ENCODE measurements at regions not wholly inside any gene's neighbourhood (a gene's known extent, or its start where the extent isn't known, plus 50 kb on each side); places are given as distances from the start of the nearest gene placed in this dataset.
"Not testable (repeated sequence)": the region's sequence is repeated elsewhere in the genome, so short reads cannot be mapped to it uniquely, and the experiment has no call there.

DNA sequence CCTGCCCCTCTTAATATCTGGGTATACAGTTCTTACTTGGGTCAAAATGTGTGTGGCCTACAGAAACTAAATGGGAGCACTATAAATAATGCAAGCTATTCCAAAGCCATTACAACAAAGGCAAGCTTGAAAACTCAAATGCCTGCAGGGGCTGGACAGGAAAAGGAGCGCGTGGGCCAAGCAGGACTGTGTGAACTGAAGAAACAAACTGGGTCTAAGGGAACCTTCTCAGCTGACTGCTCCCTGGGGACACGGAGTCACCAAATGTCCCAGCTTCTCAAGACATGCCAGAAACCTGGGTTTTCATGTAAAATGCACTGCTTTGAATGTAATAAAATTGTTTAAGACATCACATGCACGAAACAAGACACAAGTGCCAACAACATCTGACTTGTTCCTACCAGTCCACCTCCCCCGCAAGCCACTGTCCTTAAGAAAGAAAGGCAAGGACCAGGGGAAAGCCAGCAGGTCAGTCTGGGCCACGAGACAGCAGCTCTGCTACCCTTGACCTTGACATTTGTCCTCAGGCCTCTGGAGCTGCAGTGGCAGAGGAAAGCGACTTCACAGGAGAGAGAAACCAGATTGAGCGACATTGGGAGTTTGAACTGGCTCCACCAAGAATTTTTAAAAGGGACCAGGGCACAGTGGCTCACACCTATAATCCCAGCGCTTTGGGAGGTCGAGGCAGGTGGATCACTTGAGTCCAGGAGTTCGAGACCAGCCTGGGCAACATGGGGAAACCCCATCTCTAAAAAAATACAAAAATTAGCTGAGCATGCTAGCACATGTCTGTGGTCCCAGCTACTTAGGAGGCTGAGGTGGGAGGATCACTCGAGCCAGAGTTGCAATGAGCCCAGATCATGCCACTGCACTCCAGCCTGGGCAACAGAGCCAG is 89.7 kb upstream of the SH3BP4 start:
- DNase-seq: no peak

DNA sequence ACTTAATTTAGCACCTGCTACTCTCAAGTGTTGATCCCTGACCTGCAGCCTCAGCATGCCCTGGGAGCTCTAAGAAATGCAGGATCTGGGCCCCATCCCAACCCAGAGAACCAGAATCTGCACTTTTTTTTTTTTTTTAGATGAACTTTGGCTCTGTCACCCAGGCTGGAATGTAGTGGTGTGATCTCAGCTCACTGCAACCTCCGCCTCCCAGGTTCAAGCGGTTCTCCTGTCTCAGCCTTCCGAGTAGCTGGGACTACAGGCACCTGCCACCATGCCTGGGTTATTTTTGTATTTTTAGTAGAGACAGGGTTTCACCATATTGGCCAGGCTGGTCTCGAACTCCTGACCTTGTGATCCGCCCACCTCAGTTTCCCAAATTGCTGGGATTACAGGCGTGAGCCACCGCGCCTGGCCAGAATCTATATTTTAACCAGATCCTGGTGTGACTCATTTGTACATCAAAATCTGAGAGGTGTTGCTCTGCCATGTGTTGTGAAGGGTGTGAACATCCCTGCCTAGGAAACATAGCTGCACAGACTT is 92.4 kb upstream of the SH3BP4 start:
- DNase-seq: not testable (repeated sequence)

DNA sequence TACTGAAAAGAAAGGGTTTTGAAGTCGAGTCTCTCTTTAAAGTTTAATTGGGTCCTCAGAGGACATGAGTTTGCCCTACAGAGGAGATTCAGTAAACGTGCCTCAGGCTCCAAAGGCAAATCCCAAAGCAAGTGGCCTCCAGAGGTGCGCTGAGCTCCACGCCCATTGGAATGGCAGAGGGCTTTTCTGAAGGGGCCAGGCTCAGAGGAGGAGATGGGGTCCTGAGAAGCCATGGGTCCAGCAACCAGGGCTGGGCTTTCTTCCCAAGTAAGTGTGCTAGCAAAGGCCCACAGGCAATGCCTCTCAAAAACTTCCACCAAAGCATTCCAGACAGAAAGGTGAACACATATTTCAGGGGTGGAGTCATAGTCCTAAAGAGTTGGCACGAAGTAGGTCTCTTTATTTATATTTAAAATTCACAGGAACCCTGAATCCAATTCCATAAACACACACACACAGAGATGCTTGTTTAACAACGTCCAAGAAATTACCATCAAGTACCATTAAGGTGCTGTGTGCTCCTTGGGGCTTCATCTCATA is 93.0 kb upstream of the SH3BP4 start:
- no peak for DNase-seq

DNA sequence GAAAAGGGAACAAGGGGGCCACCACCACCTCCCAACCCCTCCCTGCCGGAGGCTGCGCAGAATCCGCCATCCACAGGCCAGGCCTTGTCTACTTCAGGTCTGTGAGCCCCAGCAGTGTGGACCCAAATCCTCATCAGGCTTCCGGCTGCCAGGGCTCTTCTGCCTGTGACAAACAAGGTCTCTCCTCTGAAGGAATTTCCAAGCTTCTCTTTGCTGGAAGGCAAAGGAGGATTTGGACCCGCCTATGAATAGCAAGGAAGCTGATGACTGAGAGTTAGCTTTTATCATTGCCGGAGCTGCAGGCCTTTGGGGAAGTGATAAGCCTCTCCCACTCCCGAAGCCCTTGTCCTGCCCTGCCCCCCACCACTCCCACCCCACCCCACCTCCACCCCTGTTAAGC is 93.7 kb upstream of the SH3BP4 start:
- DNase-seq: no peak

DNA sequence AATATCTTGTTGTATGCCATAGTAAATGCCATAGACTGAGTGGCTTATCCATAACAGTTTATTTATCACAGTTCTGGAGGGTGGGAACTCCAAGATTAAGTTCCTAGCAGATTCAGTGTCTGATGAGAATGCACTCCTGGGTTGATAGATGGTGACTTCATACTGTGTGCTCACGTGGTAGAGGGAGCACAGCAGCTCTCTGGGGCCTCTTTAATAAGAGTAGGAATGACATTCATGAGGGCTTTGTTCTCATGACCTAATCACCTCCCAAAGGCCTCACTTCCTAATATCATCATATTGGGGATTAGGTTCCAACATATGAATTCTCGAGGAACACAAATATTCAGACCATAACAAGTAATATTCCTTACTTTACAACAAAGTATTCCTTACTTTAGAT is 98.1 kb upstream of the SH3BP4 start:
- DNase-seq: no peak

DNA sequence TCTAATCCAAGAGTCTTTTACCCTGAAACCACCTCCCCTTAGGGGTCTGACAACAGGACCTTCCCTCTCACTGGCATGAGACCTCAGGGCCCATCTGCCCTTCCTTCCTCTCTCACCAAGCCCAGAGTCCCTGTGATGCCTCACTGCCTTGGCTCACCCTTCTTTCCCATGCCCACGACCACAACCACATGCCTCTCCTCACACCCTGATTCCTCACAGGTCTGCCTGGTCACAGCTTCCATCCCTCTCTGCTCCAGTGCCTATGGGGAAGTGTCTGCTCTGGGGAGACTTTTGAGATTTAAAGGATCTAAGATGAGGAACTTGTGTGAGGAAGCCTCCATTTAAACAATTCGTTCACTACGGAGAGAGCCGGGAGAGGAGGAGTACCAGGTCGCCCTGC is 98.9 kb upstream of the SH3BP4 start:
- DNase-seq: no peak

DNA sequence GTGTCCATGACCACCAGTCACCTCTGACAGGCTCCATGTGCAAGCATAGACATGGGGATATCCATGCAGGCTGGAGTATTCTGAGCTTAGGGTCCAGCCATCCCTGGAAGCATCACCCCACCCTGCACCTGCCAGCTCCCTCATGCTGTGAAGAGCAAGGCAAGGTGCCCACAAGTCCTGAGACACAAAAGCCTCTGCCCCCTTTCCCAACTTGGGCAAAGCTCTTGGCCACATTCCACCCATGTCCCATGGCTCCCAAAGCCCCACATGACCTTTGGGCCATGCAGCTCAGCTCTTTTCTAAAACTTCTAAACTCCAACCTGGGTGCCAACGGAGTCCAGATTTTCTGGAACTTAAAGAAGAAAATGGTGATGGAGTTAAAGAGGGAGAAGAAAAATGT is 99.8 kb upstream of the SH3BP4 start:
- DNase-seq: no peak

DNA sequence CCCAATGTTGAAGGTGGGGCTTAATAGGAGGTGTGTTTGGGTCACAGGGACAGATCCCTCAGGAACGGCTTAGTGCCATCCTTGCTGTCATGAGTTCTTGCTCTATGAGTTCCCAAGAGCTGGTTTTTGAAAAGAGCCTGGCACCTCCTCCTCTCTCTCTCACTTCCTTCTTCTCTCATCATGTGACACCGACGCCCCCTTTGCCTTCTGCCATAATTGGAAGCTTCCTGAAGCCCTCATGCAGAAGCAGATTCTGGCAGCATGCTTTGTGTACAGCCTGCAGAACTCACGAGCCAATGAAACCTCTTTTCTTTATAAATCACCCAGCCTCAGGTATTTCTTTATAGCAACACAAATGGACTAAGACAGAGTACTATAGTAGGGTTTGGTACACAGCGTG is 100.4 kb upstream of the SH3BP4 start:
- no peak for DNase-seq

DNA sequence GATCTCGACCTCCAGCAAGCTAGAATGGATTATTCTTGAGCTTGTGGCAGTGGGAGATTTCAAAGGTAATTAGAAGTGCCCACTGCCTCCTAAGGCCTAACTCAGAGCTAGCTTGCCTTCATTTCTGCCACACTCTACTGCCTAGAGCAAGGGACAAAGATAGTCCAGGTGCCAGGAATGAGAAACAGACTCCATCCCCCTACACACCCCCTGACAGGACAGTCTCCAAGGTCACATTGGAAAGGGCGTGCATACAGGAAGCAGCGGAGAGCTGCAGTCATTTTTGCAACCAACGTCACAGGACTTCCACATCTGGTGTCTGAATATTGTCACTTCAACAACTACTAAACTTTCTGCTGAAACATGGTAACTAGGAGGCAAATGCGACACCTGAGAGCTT is 101.0 kb upstream of the SH3BP4 start:
- no peak for DNase-seq

DNA sequence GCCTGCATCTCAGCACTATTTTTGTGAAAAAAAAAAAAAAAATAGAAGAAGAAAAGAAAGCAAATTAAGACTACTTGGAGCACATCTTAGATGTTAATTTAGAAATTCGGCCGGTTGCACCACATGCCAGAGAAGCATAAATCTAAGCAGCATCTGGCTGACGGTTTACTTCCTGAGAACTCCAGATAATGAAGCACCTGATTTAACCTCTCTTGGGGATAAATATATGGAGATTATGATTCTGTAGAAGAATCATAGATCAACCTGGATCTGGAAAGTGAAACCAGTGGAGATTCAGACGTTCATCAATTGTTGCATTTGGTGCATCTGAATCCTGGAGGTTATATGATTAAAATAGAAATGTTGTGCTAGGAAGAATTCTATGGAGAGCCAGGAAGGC is 102.1 kb upstream of the SH3BP4 start:
- DNase-seq: no peak

DNA sequence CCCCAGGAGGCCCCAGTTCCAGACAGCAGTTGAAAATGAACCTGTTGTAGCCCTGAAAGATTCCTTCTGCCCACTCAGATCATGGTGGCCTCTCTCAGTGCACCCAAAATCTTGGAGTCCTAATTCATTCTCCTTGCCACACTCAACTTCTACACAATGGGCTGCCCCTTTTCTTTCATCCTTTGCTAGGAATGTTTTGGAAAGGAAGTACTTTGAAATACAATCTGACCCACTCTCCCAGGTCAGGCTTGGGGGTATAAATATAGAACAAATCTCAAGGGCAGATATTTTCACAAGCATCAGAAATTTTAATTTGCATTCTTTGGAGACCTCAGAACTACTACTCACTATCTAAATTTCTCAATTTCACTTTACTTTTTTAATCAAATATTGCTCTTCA is 103.2 kb upstream of the SH3BP4 start:
- no peak for DNase-seq

DNA sequence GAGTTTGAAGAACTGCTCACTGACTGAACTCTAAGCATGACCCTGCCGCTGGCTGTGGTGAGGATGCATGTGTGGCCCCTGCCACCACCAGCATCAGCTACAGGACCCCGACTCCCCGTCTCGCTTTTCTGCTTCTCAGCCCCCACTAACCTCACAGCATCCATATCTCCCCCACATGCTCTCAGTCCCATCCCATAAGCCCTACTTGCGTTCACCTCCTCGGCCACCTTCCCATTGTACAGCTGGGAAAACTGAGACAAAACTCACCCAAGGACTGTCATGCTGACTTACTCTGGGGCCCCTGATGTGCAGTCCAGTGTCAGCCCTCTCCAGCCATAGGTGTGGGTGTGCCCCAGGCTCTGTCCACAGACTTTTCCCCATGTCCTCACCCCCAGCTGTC is 104.2 kb upstream of the SH3BP4 start:
- DNase-seq: no peak

DNA sequence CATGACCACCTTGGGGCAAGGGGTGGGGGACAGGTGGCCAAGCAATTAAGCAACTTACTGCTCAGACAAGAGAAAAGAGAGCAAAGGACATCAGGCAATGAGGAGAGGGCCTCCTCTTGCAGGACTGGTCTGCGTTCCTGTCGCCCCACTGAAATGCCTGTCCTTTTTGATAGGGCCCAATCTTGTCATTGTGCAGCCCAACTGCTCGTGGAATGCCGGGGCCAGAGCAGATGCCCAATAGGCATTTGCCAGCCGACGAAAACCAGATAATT is 104.5 kb upstream of the SH3BP4 start:
- no peak for DNase-seq

DNA sequence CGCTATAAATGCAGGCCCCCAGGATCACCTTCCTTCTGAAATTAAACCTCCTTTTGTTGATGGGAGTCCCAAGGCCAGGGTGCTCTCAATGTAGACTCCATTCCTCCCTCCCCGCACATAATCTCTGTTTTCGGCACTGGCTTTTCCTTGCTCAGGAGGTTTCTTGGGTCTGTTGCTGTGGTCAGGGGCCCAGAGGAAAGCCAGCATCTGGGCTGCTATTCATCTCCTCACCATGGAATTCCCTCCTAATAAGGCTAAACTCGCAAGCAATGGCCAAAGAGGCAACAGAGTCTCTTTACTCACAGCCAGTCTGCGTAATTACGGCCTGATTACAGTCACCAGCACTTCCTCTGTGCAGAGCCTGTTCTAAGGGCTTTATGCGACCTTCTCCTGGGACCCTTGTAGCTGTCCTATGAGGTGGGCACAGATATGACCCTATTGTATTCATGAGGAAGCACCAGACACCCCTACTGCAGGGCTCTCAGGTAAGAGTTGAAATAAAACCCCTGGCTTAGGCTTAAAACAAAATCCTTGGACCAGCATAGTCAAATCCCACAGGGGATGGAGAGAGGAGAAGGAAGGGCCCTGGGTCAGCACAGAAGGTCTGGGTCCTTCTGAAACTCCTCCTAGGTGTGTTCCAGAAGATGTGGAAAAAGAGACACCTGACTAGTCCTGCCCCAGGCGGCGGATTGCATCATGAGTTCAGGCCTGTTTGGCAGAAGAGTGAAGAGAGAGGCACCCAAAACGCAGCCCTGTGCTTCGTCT is 105.0 kb upstream of the SH3BP4 start:
- DNase-seq: no peak

DNA sequence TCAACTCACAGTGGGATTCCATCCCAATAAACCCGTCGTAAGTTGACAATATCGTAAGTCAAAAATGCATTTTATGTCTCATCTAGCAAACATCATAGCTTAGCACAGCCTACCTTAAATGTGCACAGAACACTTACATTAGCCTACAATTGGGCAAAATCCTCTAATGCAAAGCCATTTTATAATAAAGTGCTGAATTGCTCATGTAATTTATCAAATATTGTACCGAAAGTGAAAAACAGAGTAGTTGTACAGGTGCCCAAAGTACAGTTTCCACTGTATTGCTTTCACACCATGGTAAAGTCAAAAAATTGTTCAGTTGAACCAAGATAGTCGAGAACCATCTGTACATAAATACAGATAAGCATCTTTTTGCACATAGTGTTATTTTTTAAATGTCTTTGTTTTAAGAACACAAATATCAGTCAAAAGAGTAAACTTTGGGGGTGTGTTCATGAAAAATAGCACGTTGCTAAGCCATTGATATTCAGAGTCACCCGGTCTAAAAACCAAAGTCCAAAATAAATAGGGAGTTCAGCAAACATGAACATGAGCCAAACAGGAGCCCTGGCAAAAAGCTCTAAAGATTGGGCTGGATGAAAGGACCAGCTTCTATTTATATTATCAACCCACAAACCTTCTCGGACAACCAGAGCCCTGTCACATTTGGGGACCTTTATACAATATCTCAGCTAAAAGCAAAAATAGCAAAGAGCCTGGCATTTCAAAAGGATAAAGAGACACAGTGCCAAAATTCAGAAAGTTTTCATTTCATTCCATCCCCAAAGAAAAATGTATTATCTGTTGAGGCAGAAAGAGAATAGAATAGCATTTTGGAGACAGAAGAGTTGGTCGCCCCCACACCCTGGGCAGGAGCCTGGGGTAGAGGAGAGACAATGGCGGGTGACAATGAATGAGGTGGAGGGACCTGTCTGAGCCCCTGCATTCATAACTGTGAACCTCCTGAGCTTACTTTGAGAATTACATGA is 105.9 kb upstream of the SH3BP4 start:
- no peak for DNase-seq

DNA sequence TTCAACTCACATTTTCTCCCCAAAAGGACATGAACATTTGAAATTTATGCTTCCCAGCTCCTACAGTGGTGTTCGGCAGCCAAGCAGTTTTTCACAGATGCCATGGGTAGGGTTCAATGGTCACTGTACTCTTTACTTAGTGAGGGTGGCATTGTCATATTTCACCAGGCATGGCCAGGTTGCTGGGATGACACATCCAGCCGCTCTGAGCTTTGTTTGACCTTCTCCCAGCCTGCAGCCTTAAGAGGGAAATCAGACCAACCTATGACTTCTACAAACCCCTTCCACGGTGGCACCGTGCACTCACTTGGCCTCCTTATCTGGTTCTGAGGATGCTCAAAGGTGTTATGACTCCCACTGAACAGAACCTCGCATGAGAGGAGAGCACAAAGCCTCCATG is 108.4 kb upstream of the SH3BP4 start:
- no peak for DNase-seq

DNA sequence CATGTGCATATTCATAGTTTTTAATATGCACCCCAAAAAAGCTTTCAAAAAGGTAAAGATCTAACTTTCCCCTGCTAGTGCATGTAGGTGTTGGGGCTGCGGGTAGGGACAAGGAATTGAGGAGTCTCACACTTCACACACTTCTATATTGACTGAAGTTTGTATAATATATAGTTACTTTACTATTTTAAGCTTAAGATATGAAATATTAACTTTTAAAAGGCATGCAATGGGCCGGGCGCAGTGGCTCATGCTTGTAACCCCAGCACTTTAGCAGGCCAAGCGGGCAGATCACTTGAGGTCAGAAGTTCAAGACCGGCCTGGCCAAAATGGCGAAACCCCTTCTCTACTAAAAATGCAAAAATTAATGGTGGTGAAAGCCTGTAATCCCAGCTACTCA is 109.1 kb upstream of the SH3BP4 start:
- no peak for DNase-seq

DNA sequence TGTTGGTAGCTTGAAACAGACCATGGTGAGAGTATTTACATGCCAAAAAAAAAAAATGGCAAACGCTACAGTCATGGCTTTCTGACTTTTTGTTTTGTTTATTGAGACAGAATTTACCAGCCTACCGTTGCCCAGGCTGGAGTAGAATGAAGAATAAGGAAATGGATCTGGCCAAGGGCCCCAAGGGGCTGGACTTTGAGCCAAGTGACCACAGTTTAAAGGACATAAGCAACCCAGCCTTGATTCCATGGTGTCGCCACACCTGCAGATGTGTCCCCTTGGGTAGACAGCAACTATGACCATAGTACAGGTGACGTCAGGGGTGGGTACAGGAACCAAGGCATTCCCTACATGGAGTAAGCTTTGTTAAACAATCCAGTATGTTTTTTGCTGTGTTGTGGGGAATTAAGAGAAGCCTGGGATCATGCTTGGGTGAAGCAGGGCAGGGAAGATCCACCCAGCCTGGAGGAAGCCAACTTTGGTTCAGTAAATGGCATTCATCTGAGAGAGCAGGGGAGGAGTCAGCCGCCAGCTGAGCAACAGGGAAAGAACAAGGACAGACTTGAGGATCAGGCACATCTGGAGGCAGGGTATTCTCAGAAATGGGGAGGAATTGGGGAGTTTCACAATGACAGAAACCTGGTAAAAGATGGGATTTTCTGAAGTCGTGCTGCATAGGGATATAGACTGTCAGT is 110.3 kb upstream of the SH3BP4 start:
- no peak for DNase-seq

DNA sequence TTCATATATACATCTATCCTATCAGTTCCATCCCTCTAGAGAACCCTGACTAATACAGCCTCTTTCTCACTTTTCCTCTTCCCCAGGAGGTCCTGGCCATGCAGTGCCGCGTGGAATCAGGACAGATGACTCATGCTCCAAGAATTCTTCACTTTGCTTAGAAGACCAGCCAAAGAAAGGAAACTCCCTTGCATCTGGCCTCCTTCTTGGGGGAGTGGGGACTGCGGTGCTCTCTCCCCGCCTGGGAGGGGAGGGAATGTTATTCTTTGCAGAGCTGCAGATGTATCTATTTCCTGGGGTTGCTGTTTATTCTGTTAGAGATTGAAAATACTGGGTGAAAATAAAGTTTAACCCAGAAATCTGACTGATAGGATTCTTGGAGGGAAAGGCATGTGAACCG is 111.5 kb upstream of the SH3BP4 start:
- DNase-seq: no peak

DNA sequence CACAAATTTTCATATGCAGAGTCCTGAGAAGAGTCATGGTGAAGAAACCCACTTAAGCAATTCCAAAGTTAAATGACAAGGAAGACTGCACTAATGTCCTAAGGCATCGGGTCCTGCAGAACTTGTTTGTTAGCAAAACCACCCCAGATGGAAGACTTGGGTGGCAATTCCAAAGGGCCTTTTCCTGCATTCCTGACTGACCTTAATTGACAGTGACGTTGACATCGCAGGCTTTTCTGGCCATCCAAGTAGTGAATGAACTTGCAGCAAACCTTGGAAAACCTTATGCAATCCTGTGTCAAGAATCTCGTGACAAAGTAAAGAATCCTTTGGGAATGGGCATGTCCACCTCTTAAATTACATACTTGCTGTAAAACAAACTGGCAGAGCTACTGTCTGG is 112.5 kb upstream of the SH3BP4 start:
- DNase-seq: no peak

DNA sequence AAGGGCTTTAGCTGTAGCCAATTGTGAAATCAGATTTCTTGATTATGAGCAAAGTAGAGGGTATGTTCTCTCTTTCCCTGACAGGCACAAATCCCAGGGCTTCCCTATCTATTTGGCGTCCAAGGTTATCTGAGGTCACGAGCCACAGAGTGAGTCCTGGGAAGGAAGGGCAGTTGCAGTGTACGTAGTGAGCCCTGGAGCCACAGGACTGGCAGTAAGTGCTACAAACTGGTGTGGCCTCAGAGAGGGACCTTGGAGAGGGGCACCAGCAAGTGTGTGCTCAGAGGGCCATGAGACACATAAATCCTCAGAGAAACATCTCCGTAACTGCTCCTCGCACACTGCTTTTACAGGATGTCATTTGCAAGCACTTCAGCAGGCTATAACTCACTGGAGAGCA is 115.5 kb upstream of the SH3BP4 start:
- no peak for DNase-seq

DNA sequence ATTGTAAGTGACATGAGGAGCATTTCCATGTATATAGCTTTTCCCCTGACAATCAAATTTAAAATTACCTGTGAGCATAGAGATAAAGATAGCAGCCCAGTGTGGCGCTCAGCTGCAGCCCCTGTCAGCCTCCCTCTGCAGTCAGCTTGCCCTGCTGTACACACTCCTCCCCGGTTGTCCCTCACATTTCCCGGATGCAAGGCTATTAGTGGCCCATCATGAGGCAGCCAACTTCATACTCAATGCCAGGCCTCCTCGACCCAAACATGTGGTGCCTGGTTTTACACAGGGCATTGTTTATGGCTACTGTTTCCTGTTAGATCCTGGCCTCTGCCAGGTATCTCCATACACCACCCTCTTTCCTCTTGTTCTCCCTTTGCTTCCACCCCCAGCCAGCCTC is 116.1 kb upstream of the SH3BP4 start:
- DNase-seq: no peak

Measured in activated T-cell treated with anti-CD3 and anti-CD28 coated beads for 4 hours (primary cell).